Heart right ventricle (tissue), 16 donors: ENCODE measurements at regions not wholly inside any gene's neighbourhood (a gene's known extent, or its start where the extent isn't known, plus 50 kb on each side); places are given as distances from the start of the nearest gene placed in this dataset.

Experiments used
- ATAC-seq, 8 donors: fragments of 200-7000 bp; cut with Tn5 transposase; one replicate each; pipeline ENCODE4 v1.9.1; 2020; ENCODE audit warnings: mild to moderate bottlenecking in 8 of 8, moderate library complexity in 8 of 8, moderate number of reproducible peaks in 1 of 8
- DNase-seq, 2 donors: peaks; one replicate each; pipeline ENCODE4 v3.0.0-alpha.2; 2020
- H3K27ac ChIP-seq, 10 donors: fragments of 200-600 bp; sonication (generic) in 2 of 10; one replicate each; pipeline versions ENCODE4 v1.5.0 to v1.8.0; 2020 to 2022; ENCODE audit warnings: mild to moderate bottlenecking in 3 of 10
- H3K27me3 ChIP-seq, 7 donors: fragments of 200-600 bp; one replicate each; pipeline ENCODE4 v1.8.0; 2021 to 2022; ENCODE audit warnings: mild to moderate bottlenecking in 2 of 7
- H3K36me3 ChIP-seq, 9 donors: fragments of 200-600 bp; sonication (generic) in 1 of 9; one replicate each; pipeline versions ENCODE4 v1.5.0 to v1.8.0; 2020 to 2022; ENCODE audit warnings: mild to moderate bottlenecking in 2 of 9
- H3K4me1 ChIP-seq, 9 donors: fragments of 200-600 bp; sonication (generic) in 1 of 9; one replicate each; pipeline versions ENCODE4 v1.5.0 to v1.8.0; 2020 to 2022; ENCODE audit warnings: mild to moderate bottlenecking in 4 of 9
- H3K4me3 ChIP-seq, 10 donors: fragments of 200-600 bp; sonication (generic) in 2 of 10; one replicate each; pipeline versions ENCODE4 v1.5.0 to v1.8.0; 2020 to 2022; ENCODE audit warnings: mild to moderate bottlenecking in 7 of 10, moderate library complexity in 2 of 10
- H3K9me3 ChIP-seq, 11 donors: fragments of 200-600 bp in 10 of 11; sonication (generic) in 2 of 11; one replicate each; pipeline versions ENCODE4 v1.5.0 to v1.8.0; 2013 to 2022; ENCODE audit warnings: mild to moderate bottlenecking in 2 of 11, control low read depth in 1 of 11, moderate library complexity in 1 of 11
- WGBS, 2 donors: extraction: QIAGEN DNeasy Blood & Tissue Kit; methylation state at CpG; one replicate each; pipeline ENCODE4 v1.1.7; 2013; ENCODE audit warnings: inconsistent platforms in 1 of 2; 5-methylcytosine and 5-hydroxymethylcytosine counted together
- intact Hi-C, 10 donors: fragments of 100-400 bp; cut with DNase I; formaldehyde crosslinking; loops; one replicate each; pipeline versions ENCODE4 v1.11.1 to v1.14.2; 2022
- TF ChIP-seq, protein P1 (sequence below), 9 donors: fragments of 200-600 bp; sonication (generic) in 2 of 9; IDR thresholded peaks; one replicate each; pipeline versions ENCODE4 v1.5.0 to v1.8.0; 2021 to 2022; ENCODE audit warnings: antibody characterized with exemption in 9 of 9, mild to moderate bottlenecking in 5 of 9, moderate library complexity in 1 of 9
- donor health status: Arrhythmogenic right ventricular cardiomyopathy.
- donor health status: ischemic (EF 13 %, LVEDD 7.1; RV severe dilation, severe dysfunction).
- donor health status: healthy with polysubstance abuse.
- donor health status: DM: no; HTN: yes; CAD: no.
- donor health status: DM: no; HTN: no; CAD: no.
- donor health status: ischemic (EF 25% LVEDD 6.9; RV normal size, moderate dysfunction).
- donor health status: ischemic (EF 25% LVEDD 5.7; RV mildly dilated, moderate dysfunction).
- donor health status: healthy.
- donor health status: DM: yes; HTN: yes; CAD: no.
- donor health status: Ischemic cardiomyopathy.
- donor health status: ischemic (EF 35%, LVEDD 5.7; RV mildly dilated, moderate dysfunction).
- donor health status: nonischemic (EF 11% LVEDD 7.7; RV severe dilation, severe dysfunction).
- donor health status: DM: yes; HTN: yes; CAD: no.
- donor health status: PGD.
- donor health status: ischemic (EF 29% LVEDD 5.4; RV normal size, mild dysfunction).
- donor health status: nonischemic (EF 23%, LVEDD 6.1; RV moderate dilation, normal function).

DNA sequence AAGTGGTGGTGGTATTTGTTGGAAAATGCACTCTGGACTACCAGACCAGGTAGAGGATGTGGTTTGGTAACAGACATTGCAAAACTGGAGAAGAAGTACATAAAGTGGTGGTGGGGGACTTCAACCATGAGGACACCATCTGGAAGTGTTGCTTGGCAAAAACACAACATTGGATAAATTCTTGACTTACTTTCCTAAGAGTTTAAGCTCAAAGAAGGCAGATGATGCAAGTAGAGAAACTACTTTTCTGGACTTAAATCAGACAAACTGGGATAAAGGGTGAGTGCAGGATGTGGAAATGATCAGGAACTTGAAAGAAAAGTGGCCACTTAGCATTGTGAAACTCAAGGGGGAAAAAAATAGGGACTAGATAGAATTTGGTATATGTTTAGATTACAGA lies 487.4 kb downstream of the ZEB2 start:
- H3K27me3 ChIP-seq: no peaks in the 10 kb centered on the region
- H3K4me3 ChIP-seq: no peak overlapping the region
- TF ChIP-seq, protein P1, sequence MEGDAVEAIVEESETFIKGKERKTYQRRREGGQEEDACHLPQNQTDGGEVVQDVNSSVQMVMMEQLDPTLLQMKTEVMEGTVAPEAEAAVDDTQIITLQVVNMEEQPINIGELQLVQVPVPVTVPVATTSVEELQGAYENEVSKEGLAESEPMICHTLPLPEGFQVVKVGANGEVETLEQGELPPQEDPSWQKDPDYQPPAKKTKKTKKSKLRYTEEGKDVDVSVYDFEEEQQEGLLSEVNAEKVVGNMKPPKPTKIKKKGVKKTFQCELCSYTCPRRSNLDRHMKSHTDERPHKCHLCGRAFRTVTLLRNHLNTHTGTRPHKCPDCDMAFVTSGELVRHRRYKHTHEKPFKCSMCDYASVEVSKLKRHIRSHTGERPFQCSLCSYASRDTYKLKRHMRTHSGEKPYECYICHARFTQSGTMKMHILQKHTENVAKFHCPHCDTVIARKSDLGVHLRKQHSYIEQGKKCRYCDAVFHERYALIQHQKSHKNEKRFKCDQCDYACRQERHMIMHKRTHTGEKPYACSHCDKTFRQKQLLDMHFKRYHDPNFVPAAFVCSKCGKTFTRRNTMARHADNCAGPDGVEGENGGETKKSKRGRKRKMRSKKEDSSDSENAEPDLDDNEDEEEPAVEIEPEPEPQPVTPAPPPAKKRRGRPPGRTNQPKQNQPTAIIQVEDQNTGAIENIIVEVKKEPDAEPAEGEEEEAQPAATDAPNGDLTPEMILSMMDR (IDR thresholded peaks at IDR 0.05): no peak
- ATAC-seq: no peak
- no peak for DNase-seq
- intact Hi-C loops: no loop called here
- H3K4me1 ChIP-seq: no peaks in the 10 kb centered on the region
- no peaks in the 10 kb centered on the region for H3K36me3 ChIP-seq
- H3K9me3 ChIP-seq: no peaks in the 10 kb centered on the region
- no peak overlapping the region for H3K27ac ChIP-seq

DNA sequence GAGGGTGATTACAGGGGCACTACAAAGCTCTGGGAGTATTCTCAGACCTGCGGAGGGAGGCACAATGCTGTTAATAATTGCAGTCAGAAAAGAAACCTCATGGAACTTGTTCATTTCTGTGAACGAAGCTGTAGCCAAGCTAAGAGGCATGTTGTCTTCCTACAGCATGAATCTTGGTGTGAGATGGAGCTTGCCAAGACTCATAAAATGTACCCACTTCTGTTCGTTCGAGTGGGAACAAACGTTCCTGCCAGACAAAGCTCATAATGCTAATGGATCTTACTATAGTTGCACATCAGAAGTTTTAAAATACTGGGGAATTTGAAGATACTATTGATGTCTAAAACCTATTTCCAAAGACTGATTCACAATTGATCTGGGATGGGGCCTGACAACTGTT lies 489.1 kb downstream of the ZEB2 start:
- TF ChIP-seq, protein P1 (IDR thresholded peaks at IDR 0.05): no peak
- DNase-seq (no peak), ATAC-seq (no peak)
- intact Hi-C loops: no loop called here
- Histone ChIP-seq H3K4me1 (no peaks in the 10 kb centered on the region), H3K27me3 (no peaks in the 10 kb centered on the region), H3K27ac (no peak overlapping the region), H3K36me3 (no peaks in the 10 kb centered on the region), H3K9me3 (no peaks in the 10 kb centered on the region), H3K4me3 (no peak overlapping the region)
- WGBS, 2 donors: 90% methylated on average over 5 of the region's 5 CpGs

- H3K27me3 ChIP-seq: no peaks in the 10 kb centered on the region
- TF ChIP-seq, protein P1 (IDR thresholded peaks at IDR 0.05): no peak
- H3K9me3 ChIP-seq: peaks cover 0 to 7% (median 0%) of the 10 kb centered on the region in 11 donors
- no peak overlapping the region for H3K4me3 ChIP-seq
- no peak overlapping the region for H3K27ac ChIP-seq
- DNase-seq: no peak
- intact Hi-C loops: no loop called here
- no peaks in the 10 kb centered on the region for H3K36me3 ChIP-seq
- no peaks in the 10 kb centered on the region for H3K4me1 ChIP-seq
- WGBS, 2 donors: 92 to 93% methylated on average over 4 of the region's 4 CpGs
- ATAC-seq: no peak
These were observed 492.3 kb downstream of the ZEB2 start for GRCh38 chr2:144027593-144027992.

- intact Hi-C loops: no loop called here
- ATAC-seq: no peak
These were observed 493.2 kb downstream of the ZEB2 start for GRCh38 chr2:144026753-144027152.

More at GRCh38 chr2:144026753-144027152, 493.2 kb downstream of the ZEB2 start:
- H3K36me3 ChIP-seq: no peaks in the 10 kb centered on the region
- H3K27me3 ChIP-seq: no peaks in the 10 kb centered on the region
- H3K27ac ChIP-seq: no peak overlapping the region
- 83 to 96% methylated on average over 1 of the region's 1 CpG for WGBS, 2 donors
- no peak overlapping the region for H3K4me3 ChIP-seq
- H3K9me3 ChIP-seq: peaks cover 0 to 16% (median 0%) of the 10 kb centered on the region in 11 donors
- H3K4me1 ChIP-seq: no peaks in the 10 kb centered on the region
- DNase-seq: no peak
- TF ChIP-seq, protein P1 (IDR thresholded peaks at IDR 0.05): no peak
